ENCODE measurements at regions not wholly inside any gene's neighbourhood (a gene's known extent, or its start where the extent isn't known, plus 50 kb on each side); places are given as distances from the start of the nearest gene placed in this dataset.

DNA sequence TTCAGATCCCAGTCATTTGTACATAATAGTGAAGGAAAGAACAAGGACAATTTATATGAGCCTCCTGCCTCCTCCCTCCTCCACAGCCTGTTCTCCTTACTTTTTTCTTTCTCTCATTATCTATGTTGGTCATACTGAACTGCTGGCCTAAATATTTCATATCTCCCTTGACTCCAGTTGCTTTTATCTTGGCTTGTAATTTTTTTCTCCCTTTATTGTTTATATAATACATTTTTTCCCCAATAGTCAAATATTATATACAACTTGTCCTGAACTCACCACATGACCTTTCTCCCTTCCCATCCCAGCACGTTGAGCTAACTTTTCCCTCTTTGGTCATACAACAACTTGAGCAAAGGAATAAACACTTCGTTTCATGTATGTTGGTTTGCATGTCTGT, 752.1 kb downstream of the LTN1 start:
- H3K27me3 ChIP-seq = no peaks in the 10 kb centered on the region
- no peak for TF ChIP-seq EZH2 (IDR thresholded peaks at IDR 0.05)
- TF ChIP-seq, protein P1, sequence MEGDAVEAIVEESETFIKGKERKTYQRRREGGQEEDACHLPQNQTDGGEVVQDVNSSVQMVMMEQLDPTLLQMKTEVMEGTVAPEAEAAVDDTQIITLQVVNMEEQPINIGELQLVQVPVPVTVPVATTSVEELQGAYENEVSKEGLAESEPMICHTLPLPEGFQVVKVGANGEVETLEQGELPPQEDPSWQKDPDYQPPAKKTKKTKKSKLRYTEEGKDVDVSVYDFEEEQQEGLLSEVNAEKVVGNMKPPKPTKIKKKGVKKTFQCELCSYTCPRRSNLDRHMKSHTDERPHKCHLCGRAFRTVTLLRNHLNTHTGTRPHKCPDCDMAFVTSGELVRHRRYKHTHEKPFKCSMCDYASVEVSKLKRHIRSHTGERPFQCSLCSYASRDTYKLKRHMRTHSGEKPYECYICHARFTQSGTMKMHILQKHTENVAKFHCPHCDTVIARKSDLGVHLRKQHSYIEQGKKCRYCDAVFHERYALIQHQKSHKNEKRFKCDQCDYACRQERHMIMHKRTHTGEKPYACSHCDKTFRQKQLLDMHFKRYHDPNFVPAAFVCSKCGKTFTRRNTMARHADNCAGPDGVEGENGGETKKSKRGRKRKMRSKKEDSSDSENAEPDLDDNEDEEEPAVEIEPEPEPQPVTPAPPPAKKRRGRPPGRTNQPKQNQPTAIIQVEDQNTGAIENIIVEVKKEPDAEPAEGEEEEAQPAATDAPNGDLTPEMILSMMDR (IDR thresholded peaks at IDR 0.05) = no peak
- no peak for TF ChIP-seq EZH2phosphoT487 (IDR thresholded peaks at IDR 0.05)
- H3K36me3 ChIP-seq = no peaks in the 10 kb centered on the region
- H3K4me2 ChIP-seq = no peak overlapping the region
- H3K4me1 ChIP-seq = no peaks in the 10 kb centered on the region
- no peaks in the 10 kb centered on the region for H3K9me3 ChIP-seq (ENCODE audit: low read depth)
- H3K9ac ChIP-seq = no peak overlapping the region
- H3K9me3 Mint-ChIP-seq = no peaks in the 10 kb centered on the region
- H3K79me2 ChIP-seq (ENCODE audit: low read depth) = no peaks in the 10 kb centered on the region
- no peak for DNase-seq (ENCODE audit: low spot score)
- no peak overlapping the region for H3K4me3 Mint-ChIP-seq
- no peaks in the 10 kb centered on the region for H3K36me3 Mint-ChIP-seq
- H3K4me1 Mint-ChIP-seq = no peaks in the 10 kb centered on the region
- H3K4me3 ChIP-seq = no peak overlapping the region
- H3K27ac Mint-ChIP-seq = no peak overlapping the region
- no peaks in the 10 kb centered on the region for H4K20me1 ChIP-seq (ENCODE audit: low read depth)
- no peaks in the 10 kb centered on the region for H3F3A ChIP-seq (ENCODE audit: low read depth)
- H2AFZ ChIP-seq (replicated peaks) = no peak overlapping the region
- H3K27me3 Mint-ChIP-seq (ENCODE audit: insufficient read depth, low read depth) = no peaks in the 10 kb centered on the region
- no peak overlapping the region for H3K27ac ChIP-seq

DNA sequence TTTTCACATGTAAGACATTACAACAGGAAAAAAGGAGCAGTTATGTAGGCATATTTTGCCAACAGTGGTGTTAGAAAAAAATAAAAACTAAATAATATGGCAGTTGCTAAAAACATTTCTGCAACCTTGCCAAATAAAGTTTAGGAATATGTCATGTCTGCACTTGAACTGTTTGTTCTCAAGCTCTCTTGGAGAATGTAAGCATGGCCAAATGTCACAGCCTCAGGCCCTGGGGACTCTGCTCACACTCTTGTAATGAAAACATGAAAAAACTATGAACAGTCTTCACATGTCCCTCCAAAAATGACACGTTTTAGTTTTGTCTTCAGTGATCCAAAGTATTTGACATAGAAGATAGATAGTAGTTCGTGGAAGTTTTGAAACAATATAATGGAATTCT, 753.3 kb downstream of the LTN1 start:
- Histone ChIP-seq H3K4me3 (no peak overlapping the region), H3K9ac (no peak overlapping the region), H2AFZ (replicated peaks) (no peak overlapping the region), H3F3A (ENCODE audit: low read depth) (no peaks in the 10 kb centered on the region), H3K27ac (no peak overlapping the region), H3K4me1 (no peaks in the 10 kb centered on the region), H3K36me3 (no peaks in the 10 kb centered on the region), H3K79me2 (ENCODE audit: low read depth) (no peaks in the 10 kb centered on the region), H3K4me2 (no peak overlapping the region), H4K20me1 (ENCODE audit: low read depth) (no peaks in the 10 kb centered on the region), H3K9me3 (ENCODE audit: low read depth) (no peaks in the 10 kb centered on the region), H3K27me3 (no peaks in the 10 kb centered on the region)
- TF ChIP-seq EZH2 (IDR thresholded peaks at IDR 0.05) (no peak), EZH2phosphoT487 (IDR thresholded peaks at IDR 0.05) (no peak)
- TF ChIP-seq, protein P1 (IDR thresholded peaks at IDR 0.05) = no peak
- Mint-ChIP-seq H3K4me3 (no peak overlapping the region), H3K4me1 (no peaks in the 10 kb centered on the region), H3K27ac (no peak overlapping the region), H3K9me3 (no peaks in the 10 kb centered on the region), H3K36me3 (no peaks in the 10 kb centered on the region), H3K27me3 (ENCODE audit: insufficient read depth, low read depth) (no peaks in the 10 kb centered on the region)
- DNase-seq (ENCODE audit: low spot score) = no peak

DNA sequence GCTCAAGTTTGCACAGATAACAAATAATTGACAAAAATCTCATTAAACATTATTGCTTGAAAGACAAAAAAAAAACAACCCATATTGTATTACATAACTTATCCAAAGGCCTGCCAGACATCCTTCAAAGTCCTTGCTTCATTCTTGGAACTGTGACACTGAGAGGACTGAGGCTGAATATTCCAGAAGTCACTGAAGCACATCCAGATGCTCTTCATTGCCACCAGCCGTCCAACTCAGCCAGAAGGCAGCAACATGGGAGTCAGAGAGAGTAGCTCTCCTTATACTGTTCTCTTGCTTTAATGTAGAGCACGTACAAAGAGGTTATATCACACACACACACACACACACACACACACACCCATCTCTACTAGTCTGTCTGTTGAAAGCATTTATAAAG, 755.0 kb downstream of the LTN1 start:
- Histone ChIP-seq H2AFZ (replicated peaks) (no peak overlapping the region), H3K9me3 (ENCODE audit: low read depth) (no peaks in the 10 kb centered on the region), H3K27ac (no peak overlapping the region), H4K20me1 (ENCODE audit: low read depth) (no peaks in the 10 kb centered on the region), H3K4me1 (no peaks in the 10 kb centered on the region), H3F3A (ENCODE audit: low read depth) (no peaks in the 10 kb centered on the region), H3K4me2 (no peak overlapping the region), H3K4me3 (no peak overlapping the region), H3K36me3 (no peaks in the 10 kb centered on the region), H3K79me2 (ENCODE audit: low read depth) (no peaks in the 10 kb centered on the region), H3K9ac (no peak overlapping the region), H3K27me3 (no peaks in the 10 kb centered on the region)
- H3K4me1 Mint-ChIP-seq = no peaks in the 10 kb centered on the region
- DNase-seq (ENCODE audit: low spot score) = no peak
- no peak overlapping the region for H3K27ac Mint-ChIP-seq
- H3K27me3 Mint-ChIP-seq (ENCODE audit: insufficient read depth, low read depth) = no peaks in the 10 kb centered on the region
- TF ChIP-seq EZH2 (IDR thresholded peaks at IDR 0.05) = no peak
- TF ChIP-seq EZH2phosphoT487 (IDR thresholded peaks at IDR 0.05) = no peak
- TF ChIP-seq, protein P1 (IDR thresholded peaks at IDR 0.05) = no peak
- H3K4me3 Mint-ChIP-seq = no peak overlapping the region
- H3K9me3 Mint-ChIP-seq = no peaks in the 10 kb centered on the region
- H3K36me3 Mint-ChIP-seq = no peaks in the 10 kb centered on the region
